Astrocyte (in vitro differentiated cells and primary cell): ENCODE measurements at regions not wholly inside any gene's neighbourhood (a gene's known extent, or its start where the extent isn't known, plus 50 kb on each side); places are given as distances from the start of the nearest gene placed in this dataset.

Source experiments
- DNase-seq: peaks from one replicate; pipeline ENCODE4 v3.0.0-alpha.2; 2010; ENCODE audit warnings: low read depth
- FAIRE-seq: peaks from 2 replicates; lab custom pipeline; 2011; peaks lifted over from hg19 to GRCh38; lab: Jason Lieb, UNC
- H2AFZ ChIP-seq: 2 replicates; pipeline ENCODE4 v1.6.0; 2012; ENCODE audit warnings: low read depth, low read length, inconsistent platforms
- H3K27ac ChIP-seq: 2 replicates; pipeline ENCODE4 v1.5.1; 2011; ENCODE audit warnings: low read depth, low read length, inconsistent platforms
- H3K27me3 ChIP-seq: 2 replicates; pipeline ENCODE4 v1.6.0; 2011; ENCODE audit warnings: low read length, inconsistent platforms; ENCODE audit not compliant: insufficient read depth
- H3K36me3 ChIP-seq: 2 replicates; pipeline ENCODE4 v1.5.1; 2011; ENCODE audit warnings: low read length, inconsistent platforms; ENCODE audit not compliant: insufficient read depth
- H3K4me1 ChIP-seq: 2 replicates; pipeline ENCODE4 v1.5.1; 2011; ENCODE audit warnings: low read length, inconsistent platforms; ENCODE audit not compliant: insufficient read depth
- H3K4me2 ChIP-seq: 2 replicates; pipeline ENCODE4 v1.6.0; 2012; ENCODE audit warnings: low read length, inconsistent platforms
- H3K4me3 ChIP-seq: 2 replicates; pipeline ENCODE4 v1.5.1; 2011; ENCODE audit warnings: low read depth, mild to moderate bottlenecking, low read length, inconsistent platforms; ENCODE audit not compliant: insufficient read depth
- H3K79me2 ChIP-seq: 2 replicates; pipeline ENCODE4 v1.6.0; 2012; ENCODE audit warnings: mild to moderate bottlenecking, low read length, inconsistent platforms; ENCODE audit not compliant: insufficient read depth
- H3K9ac ChIP-seq: 2 replicates; pipeline ENCODE4 v1.6.0; 2012; ENCODE audit warnings: mild to moderate bottlenecking, low read length, inconsistent platforms
- H3K9me3 ChIP-seq: 2 replicates; pipeline ENCODE4 v1.5.1; 2012; ENCODE audit warnings: low read depth, mild to moderate bottlenecking, low read length, inconsistent platforms; ENCODE audit not compliant: insufficient read depth
- H4K20me1 ChIP-seq: 2 replicates; pipeline ENCODE4 v1.6.0; 2012; ENCODE audit warnings: low read length, inconsistent platforms; ENCODE audit not compliant: insufficient read depth
- H3K27ac Mint-ChIP-seq: one replicate; pipeline ENCODE4 v1.8.0; 2021; ENCODE audit warnings: mild to moderate bottlenecking, mixed read lengths; ENCODE audit not compliant: unreplicated experiment
- H3K27me3 Mint-ChIP-seq: one replicate; pipeline ENCODE4 v1.8.0; 2021; ENCODE audit warnings: low read depth, mixed read lengths; ENCODE audit not compliant: unreplicated experiment
- H3K36me3 Mint-ChIP-seq: one replicate; pipeline ENCODE4 v1.8.0; 2021; ENCODE audit warnings: low read depth, mixed read lengths; ENCODE audit not compliant: unreplicated experiment
- H3K4me1 Mint-ChIP-seq: one replicate; pipeline ENCODE4 v1.8.0; 2021; ENCODE audit warnings: low read depth, mixed read lengths; ENCODE audit not compliant: unreplicated experiment
- H3K4me3 Mint-ChIP-seq: one replicate; pipeline ENCODE4 v1.8.0; 2021; ENCODE audit warnings: mild to moderate bottlenecking, moderate library complexity, mixed read lengths; ENCODE audit not compliant: unreplicated experiment
- H3K9me3 Mint-ChIP-seq: one replicate; pipeline ENCODE4 v1.8.0; 2021; ENCODE audit warnings: mild to moderate bottlenecking, mixed read lengths; ENCODE audit not compliant: unreplicated experiment
- EZH2 ChIP-seq: IDR thresholded peaks from 2 replicates; pipeline ENCODE4 v1.6.1; 2012; ENCODE audit warnings: mild to moderate bottlenecking, low read length, inconsistent platforms; ENCODE audit not compliant: insufficient read depth
- TF ChIP-seq, protein P1 (sequence below): IDR thresholded peaks from 2 replicates; pipeline ENCODE4 v1.5.1; 2011; ENCODE audit warnings: low read depth, mild to moderate bottlenecking, inconsistent platforms, low read length, moderate library complexity; ENCODE audit not compliant: insufficient read depth

DNA sequence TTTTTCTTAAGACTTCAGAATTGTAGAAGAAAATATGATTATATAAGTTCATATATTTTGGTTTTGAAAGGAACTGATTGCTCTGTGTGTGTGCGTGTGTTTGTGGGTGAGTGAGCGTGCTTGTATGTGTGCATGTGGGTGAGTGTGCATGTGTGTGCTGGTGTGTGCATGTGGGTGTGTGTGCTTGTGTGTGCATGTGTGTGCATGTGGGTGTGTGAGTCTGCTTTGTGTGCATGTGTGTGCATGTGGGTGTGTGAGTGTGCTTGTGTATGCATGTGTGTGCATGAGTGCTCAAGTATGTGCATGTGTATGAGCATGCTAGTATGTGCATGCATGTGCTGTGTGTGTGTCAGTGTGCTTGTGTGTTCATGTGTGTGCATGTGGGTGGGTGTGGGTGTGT, 238.5 kb downstream of the CDC5L start:
- Histone ChIP-seq H3K4me2 (no peak overlapping the region), H3K27ac (no peak overlapping the region), H3K79me2 (no peaks in the 10 kb centered on the region), H3K27me3 (no peaks in the 10 kb centered on the region), H3K4me3 (no peak overlapping the region), H4K20me1 (no peaks in the 10 kb centered on the region), H3K36me3 (no peaks in the 10 kb centered on the region), H3K9ac (no peak overlapping the region), H3K9me3 (no peaks in the 10 kb centered on the region), H3K4me1 (peaks cover 5% of the 10 kb centered on the region), H2AFZ (no peak overlapping the region)
- H3K27me3 Mint-ChIP-seq, result peaks cover 2% of the 10 kb centered on the region
- TF ChIP-seq EZH2, result no peak
- TF ChIP-seq, protein P1, sequence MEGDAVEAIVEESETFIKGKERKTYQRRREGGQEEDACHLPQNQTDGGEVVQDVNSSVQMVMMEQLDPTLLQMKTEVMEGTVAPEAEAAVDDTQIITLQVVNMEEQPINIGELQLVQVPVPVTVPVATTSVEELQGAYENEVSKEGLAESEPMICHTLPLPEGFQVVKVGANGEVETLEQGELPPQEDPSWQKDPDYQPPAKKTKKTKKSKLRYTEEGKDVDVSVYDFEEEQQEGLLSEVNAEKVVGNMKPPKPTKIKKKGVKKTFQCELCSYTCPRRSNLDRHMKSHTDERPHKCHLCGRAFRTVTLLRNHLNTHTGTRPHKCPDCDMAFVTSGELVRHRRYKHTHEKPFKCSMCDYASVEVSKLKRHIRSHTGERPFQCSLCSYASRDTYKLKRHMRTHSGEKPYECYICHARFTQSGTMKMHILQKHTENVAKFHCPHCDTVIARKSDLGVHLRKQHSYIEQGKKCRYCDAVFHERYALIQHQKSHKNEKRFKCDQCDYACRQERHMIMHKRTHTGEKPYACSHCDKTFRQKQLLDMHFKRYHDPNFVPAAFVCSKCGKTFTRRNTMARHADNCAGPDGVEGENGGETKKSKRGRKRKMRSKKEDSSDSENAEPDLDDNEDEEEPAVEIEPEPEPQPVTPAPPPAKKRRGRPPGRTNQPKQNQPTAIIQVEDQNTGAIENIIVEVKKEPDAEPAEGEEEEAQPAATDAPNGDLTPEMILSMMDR, result no peak
- peaks cover 15% of the 10 kb centered on the region for H3K4me1 Mint-ChIP-seq
- DNase-seq (no peak), FAIRE-seq (no peak)
- H3K27ac Mint-ChIP-seq, result no peak overlapping the region
- no peak overlapping the region for H3K4me3 Mint-ChIP-seq
- no peaks in the 10 kb centered on the region for H3K9me3 Mint-ChIP-seq
- no peaks in the 10 kb centered on the region for H3K36me3 Mint-ChIP-seq

DNA sequence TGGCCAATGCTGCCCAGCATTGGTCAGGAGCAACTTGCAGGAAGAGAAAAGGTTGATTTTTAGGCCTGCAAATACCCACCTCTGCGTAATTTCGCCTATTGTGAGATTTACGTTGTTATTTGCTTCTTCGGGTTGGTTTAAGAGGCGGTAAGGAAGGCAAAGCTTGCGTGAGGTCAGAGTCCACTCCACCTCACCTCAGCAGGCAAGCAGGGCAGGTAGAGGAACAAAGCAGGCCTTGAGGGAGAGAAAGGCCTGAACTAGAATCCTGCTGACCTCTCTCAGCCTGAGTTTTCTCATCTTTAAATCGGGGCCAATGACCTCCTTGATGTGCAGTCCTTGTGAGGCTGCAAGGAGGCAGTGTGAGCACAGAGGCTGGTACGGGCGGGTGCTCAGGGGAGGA, 239.1 kb downstream of the CDC5L start:
- TF ChIP-seq, protein P1, result no peak
- TF ChIP-seq EZH2, result no peak
- FAIRE-seq, result no peak

DNA sequence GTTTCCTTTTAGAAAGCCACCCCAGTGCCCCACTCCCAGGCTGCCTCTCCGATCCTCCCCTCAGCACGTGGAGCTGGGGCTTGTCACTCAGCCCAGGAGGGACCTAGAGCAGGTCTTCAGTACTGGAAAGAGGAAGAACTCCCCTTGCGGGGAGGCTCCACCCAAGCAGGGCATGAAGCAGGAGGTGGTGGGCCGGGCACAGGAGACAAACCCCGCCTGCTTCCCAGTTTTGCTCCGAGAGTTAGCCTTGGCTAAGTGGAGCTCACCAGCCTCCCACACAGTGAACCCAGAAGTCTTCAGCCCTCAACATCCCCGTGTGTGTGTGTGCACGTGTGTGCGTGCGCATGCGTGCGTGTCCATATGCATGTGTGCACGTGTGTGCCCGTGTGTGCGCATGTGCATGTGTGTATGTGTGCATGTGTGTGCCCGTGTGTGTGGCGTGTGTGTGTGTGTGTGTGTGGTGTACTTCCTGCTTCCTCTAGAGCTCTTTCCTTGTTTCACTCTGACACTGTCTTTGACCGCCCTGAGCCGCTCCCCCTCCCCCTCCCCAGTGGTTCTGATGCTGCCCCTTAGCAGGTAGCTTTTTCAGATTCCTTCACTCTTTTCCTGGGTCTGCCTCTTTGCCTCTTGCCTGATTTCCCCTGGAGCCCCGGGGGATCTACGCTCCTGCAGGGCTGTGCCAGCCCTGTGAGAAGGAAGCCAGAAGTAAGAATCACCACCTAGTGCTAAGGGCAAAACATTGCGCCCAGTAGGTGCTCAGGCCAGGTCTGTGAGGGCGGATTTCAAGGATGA, 239.8 kb downstream of the CDC5L start:
- no peak for TF ChIP-seq EZH2
- TF ChIP-seq, protein P1, result no peak
- Histone ChIP-seq H3K9ac (no peak overlapping the region), H2AFZ (no peak overlapping the region), H4K20me1 (no peaks in the 10 kb centered on the region), H3K36me3 (no peaks in the 10 kb centered on the region), H3K9me3 (no peaks in the 10 kb centered on the region), H3K4me2 (no peak overlapping the region), H3K4me1 (peaks cover 11% of the 10 kb centered on the region), H3K4me3 (no peak overlapping the region), H3K79me2 (no peaks in the 10 kb centered on the region), H3K27ac (no peak overlapping the region), H3K27me3 (no peaks in the 10 kb centered on the region)
- DNase-seq (no peak), FAIRE-seq (no peak)
- Mint-ChIP-seq H3K4me3 (no peak overlapping the region), H3K4me1 (peaks cover 20% of the 10 kb centered on the region), H3K27ac (no peak overlapping the region), H3K9me3 (no peaks in the 10 kb centered on the region), H3K27me3 (peaks cover 2% of the 10 kb centered on the region), H3K36me3 (no peaks in the 10 kb centered on the region)

More for the DNA sequence above, 239.1 kb downstream of the CDC5L start:
- H3K9me3 Mint-ChIP-seq, result no peaks in the 10 kb centered on the region
- Histone ChIP-seq H3K4me1 (peaks cover 6% of the 10 kb centered on the region), H3K27ac (no peak overlapping the region), H3K4me2 (no peak overlapping the region), H4K20me1 (no peaks in the 10 kb centered on the region), H2AFZ (no peak overlapping the region), H3K9me3 (no peaks in the 10 kb centered on the region), H3K36me3 (no peaks in the 10 kb centered on the region), H3K79me2 (no peaks in the 10 kb centered on the region), H3K27me3 (no peaks in the 10 kb centered on the region), H3K4me3 (no peak overlapping the region), H3K9ac (no peak overlapping the region)
- peaks cover 2% of the 10 kb centered on the region for H3K27me3 Mint-ChIP-seq
- no peaks in the 10 kb centered on the region for H3K36me3 Mint-ChIP-seq
- no peak overlapping the region for H3K27ac Mint-ChIP-seq
- H3K4me1 Mint-ChIP-seq, result peaks cover 20% of the 10 kb centered on the region
- no peak overlapping the region for H3K4me3 Mint-ChIP-seq
- no peak for DNase-seq
